ENCODE measurements at regions not wholly inside any gene's neighbourhood (a gene's known extent, or its start where the extent isn't known, plus 50 kb on each side); places are given as distances from the start of the nearest gene placed in this dataset.
A peak's percentile ranks its signal among the peaks of the same experiment; 100 is the strongest.

DNA sequence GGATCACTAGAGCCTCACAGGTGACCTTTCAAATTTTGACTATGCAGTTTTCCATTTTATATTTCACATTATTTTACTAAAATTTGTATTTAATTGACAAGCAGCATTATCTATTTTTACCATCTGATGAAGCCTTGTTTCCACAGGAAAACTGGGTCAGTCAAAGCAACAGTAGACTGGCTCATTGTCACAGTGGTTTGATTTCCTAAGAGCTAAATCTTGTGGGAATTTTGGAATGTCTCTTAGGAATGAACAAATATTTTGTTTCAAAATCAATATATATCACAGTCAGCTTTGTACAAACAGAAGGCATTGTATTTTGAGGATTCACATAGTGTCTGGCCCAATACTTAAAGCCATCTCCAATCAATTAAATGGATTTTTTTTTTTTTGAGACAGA is 152.6 kb upstream of the RNPC3 start:
- intact Hi-C loops (cut with DNase I): loop anchor here in 1 of 3 donors (10.0 kb wide), 1 partner anchor 72 kb away; no protein-coding TSS in a partner anchor
- Histone ChIP-seq H3K4me1 (no peaks in the 10 kb centered on the region), H3K4me3 (no peak overlapping the region), H3K36me3 (no peaks in the 10 kb centered on the region), H3K9me3 (no peaks in the 10 kb centered on the region), H3K27me3 (no peaks in the 10 kb centered on the region), H3K27ac (no peak overlapping the region)
- FAIRE-seq (no peak), ATAC-seq (no peak), DNase-seq (no peak)
- TF ChIP-seq, protein P1, sequence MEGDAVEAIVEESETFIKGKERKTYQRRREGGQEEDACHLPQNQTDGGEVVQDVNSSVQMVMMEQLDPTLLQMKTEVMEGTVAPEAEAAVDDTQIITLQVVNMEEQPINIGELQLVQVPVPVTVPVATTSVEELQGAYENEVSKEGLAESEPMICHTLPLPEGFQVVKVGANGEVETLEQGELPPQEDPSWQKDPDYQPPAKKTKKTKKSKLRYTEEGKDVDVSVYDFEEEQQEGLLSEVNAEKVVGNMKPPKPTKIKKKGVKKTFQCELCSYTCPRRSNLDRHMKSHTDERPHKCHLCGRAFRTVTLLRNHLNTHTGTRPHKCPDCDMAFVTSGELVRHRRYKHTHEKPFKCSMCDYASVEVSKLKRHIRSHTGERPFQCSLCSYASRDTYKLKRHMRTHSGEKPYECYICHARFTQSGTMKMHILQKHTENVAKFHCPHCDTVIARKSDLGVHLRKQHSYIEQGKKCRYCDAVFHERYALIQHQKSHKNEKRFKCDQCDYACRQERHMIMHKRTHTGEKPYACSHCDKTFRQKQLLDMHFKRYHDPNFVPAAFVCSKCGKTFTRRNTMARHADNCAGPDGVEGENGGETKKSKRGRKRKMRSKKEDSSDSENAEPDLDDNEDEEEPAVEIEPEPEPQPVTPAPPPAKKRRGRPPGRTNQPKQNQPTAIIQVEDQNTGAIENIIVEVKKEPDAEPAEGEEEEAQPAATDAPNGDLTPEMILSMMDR (IDR thresholded peaks at IDR 0.05): no peak

DNA sequence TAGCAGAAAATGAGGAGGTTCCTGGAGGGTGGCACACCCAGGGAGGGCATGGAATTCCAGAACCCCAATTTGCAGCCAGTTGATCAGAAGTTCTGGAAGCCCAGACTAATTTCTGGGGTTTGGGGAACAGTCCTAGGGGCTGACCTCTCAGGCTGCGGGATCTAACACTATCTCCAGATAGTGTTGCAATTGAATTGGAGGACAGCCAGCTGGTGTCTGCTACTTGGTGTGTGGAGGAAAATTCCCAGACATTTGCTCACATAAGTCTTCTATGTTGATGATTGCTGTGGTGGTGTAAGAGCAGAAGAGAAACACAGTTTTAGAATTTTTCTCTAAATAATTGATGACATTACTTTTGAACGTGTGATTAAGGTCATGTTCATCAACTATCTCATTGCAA is 154.3 kb upstream of the RNPC3 start:
- peak in 2 of 4 donors; percentile 36 to 55 for ATAC-seq
- H3K27me3 ChIP-seq: no peaks in the 10 kb centered on the region
- no peak overlapping the region for H3K4me3 ChIP-seq
- H3K27ac ChIP-seq: no peak overlapping the region
- intact Hi-C loops (cut with DNase I): loop anchor here in 1 of 3 donors (10.0 kb wide), 1 partner anchor 74 kb away; no protein-coding TSS in a partner anchor
- no peaks in the 10 kb centered on the region for H3K36me3 ChIP-seq
- no peaks in the 10 kb centered on the region for H3K9me3 ChIP-seq
- WGBS, 2 donors: 21 to 34% methylated on average over 2 of the region's 2 CpGs
- TF ChIP-seq, protein P1 (IDR thresholded peaks at IDR 0.05): no peak
- DNase-seq: peak in 1 of 6 donors; percentile 15
- FAIRE-seq: no peak
- no peaks in the 10 kb centered on the region for H3K4me1 ChIP-seq

DNA sequence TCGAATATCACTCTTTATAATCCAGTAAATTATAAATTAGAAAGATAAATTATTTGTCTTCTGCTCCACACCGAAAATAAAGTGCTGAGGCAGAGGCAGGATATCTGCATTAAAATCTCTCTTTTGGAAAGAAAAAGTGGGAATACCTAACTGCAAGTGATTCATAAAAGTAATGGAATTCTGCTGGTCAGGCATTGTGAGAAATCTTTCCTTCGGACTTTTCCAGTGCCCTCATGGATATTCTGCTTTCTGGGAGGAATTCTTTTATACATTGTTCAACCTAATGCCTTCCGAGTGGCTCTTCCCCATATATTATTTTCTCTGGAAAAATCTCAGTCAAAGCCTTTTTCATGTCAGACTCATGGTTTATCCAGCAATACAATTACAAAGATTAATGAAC is 158.3 kb upstream of the RNPC3 start:
- FAIRE-seq (no peak), ATAC-seq (no peak), DNase-seq (no peak)
- intact Hi-C loops (cut with DNase I): no loop called here
- no peaks in the 10 kb centered on the region for H3K4me1 ChIP-seq
- H3K36me3 ChIP-seq: no peaks in the 10 kb centered on the region
- H3K27me3 ChIP-seq: no peaks in the 10 kb centered on the region
- H3K9me3 ChIP-seq: no peaks in the 10 kb centered on the region
- no peak overlapping the region for H3K27ac ChIP-seq
- H3K4me3 ChIP-seq: no peak overlapping the region
- TF ChIP-seq, protein P1 (IDR thresholded peaks at IDR 0.05): no peak
- WGBS, 2 donors: 63 to 68% methylated on average over 4 of the region's 4 CpGs

DNA sequence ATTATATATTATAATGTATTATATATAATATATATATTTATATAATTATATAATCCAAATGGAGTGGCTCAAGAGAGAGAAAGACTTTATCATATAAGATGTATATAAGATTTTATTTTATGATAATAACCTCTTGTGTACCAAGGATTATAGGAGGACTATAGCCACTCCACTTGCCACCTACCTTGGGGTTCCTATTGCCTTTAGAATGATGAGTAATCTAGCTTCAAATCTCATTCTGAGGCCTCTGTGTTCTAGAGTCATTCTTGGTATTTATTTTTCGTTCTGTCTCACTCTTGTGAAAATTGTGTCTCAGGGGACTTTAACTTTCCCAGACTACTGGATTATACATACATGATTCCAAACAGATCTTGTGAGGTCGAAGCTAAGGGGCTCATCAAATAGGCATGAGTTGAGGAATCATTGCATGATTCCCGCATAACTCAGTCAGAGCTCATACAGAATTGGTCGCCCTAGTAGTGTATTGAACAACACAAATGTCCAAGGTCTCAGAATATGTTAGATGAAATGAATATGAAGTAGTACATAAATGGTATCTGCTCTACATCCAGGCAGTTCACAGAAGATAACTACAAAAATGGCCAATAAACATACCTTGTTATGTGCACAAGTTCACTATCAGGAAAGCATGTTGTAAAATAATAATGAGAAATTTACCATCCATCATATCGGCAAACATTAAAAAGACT is 159.5 kb upstream of the RNPC3 start:
- TF ChIP-seq, protein P1 (IDR thresholded peaks at IDR 0.05): no peak
- Histone ChIP-seq H3K4me1 (no peaks in the 10 kb centered on the region), H3K27ac (no peak overlapping the region), H3K27me3 (no peaks in the 10 kb centered on the region), H3K4me3 (no peak overlapping the region), H3K9me3 (no peaks in the 10 kb centered on the region), H3K36me3 (no peaks in the 10 kb centered on the region)
- FAIRE-seq: no peak
- ATAC-seq: no peak
- DNase-seq: no peak
- WGBS, 2 donors: 84 to 93% methylated on average over 5 of the region's 5 CpGs
- intact Hi-C loops (cut with DNase I): no loop called here

DNA sequence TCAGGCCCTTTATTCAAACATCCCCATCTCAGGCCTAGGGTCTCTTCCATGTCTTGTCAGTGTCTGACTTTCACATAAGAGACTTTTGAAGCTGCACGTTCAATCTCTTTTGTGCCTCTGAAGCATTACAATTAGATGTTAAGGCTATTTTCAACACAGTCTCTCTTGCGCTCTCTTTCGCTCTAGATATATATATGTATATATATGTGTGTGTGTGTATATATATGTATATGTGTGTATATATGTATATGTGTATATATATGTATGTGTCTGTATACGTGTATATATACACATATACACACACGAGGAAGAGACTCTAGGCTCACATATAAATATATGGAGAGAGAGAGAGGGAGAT is 162.5 kb upstream of the RNPC3 start:
- intact Hi-C loops (cut with DNase I): no loop called here
- Histone ChIP-seq H3K4me1 (no peaks in the 10 kb centered on the region), H3K27me3 (no peaks in the 10 kb centered on the region), H3K4me3 (no peak overlapping the region), H3K9me3 (no peaks in the 10 kb centered on the region), H3K27ac (no peak overlapping the region), H3K36me3 (no peaks in the 10 kb centered on the region)
- TF ChIP-seq, protein P1 (IDR thresholded peaks at IDR 0.05): no peak
- no peak for ATAC-seq
- 90 to 91% methylated on average over 5 of the region's 5 CpGs for WGBS, 2 donors
- DNase-seq: no peak
- FAIRE-seq: no peak

Measured in pancreas (tissue), 10 donors.